ENCODE measurements at regions not wholly inside any gene's neighbourhood (a gene's known extent, or its start where the extent isn't known, plus 50 kb on each side); places are given as distances from the start of the nearest gene placed in this dataset.
"Not testable (repeated sequence)": the region's sequence is repeated elsewhere in the genome, so short reads cannot be mapped to it uniquely, and the experiment has no call there.

GRCh38 chr19:28386470-28386869 is 826.5 kb downstream of the UQCRFS1 start:
- Mint-ChIP-seq H3K9me3 (peaks cover 5% of the 10 kb centered on the region), H3K27ac (no peak overlapping the region), H3K27me3 (no peaks in the 10 kb centered on the region), H3K4me1 (ENCODE audit: low read depth in 2 of 2) (peaks cover 16 to 17% of the 10 kb centered on the region in 2 donors), H3K4me3 (peak overlapping the region; percentile 0), H3K36me3 (no peaks in the 10 kb centered on the region)
- DNase-seq (ENCODE audit: low spot score) (no peak), ATAC-seq (peak in 1 of 2 donors; percentile 40)

GRCh38 chr19:28386066-28386465 is 826.9 kb downstream of the UQCRFS1 start:
- ATAC-seq, result no peak
- H3K4me3 Mint-ChIP-seq, result peak overlapping the region; percentile 0

GRCh38 chr19:28377077-28377476 is 835.9 kb downstream of the UQCRFS1 start:
- ATAC-seq (no peak), DNase-seq (ENCODE audit: low spot score) (no peak)
- H3K27me3 Mint-ChIP-seq, result peaks cover 2 to 7% of the 10 kb centered on the region in 2 donors
- H3K27ac Mint-ChIP-seq, result no peak overlapping the region
- H3K9me3 Mint-ChIP-seq, result no peaks in the 10 kb centered on the region
- H3K4me3 Mint-ChIP-seq, result no peak overlapping the region
- H3K36me3 Mint-ChIP-seq, result peaks cover under 1% of the 10 kb centered on the region
- H3K4me1 Mint-ChIP-seq (ENCODE audit: low read depth in 2 of 2), result no peaks in the 10 kb centered on the region

More at GRCh38 chr19:28386066-28386465, 826.9 kb downstream of the UQCRFS1 start:
- Mint-ChIP-seq H3K36me3 (no peaks in the 10 kb centered on the region), H3K27me3 (no peaks in the 10 kb centered on the region), H3K9me3 (peaks cover 5% of the 10 kb centered on the region), H3K4me1 (ENCODE audit: low read depth in 2 of 2) (peaks cover 16 to 17% of the 10 kb centered on the region in 2 donors), H3K27ac (no peak overlapping the region)
- no peak for DNase-seq (ENCODE audit: low spot score)

- H3K4me3 Mint-ChIP-seq, result no peak overlapping the region
- peaks cover 2 to 7% of the 10 kb centered on the region in 2 donors for H3K27me3 Mint-ChIP-seq
- H3K9me3 Mint-ChIP-seq, result no peaks in the 10 kb centered on the region
- H3K27ac Mint-ChIP-seq, result no peak overlapping the region
- no peak for ATAC-seq
- H3K36me3 Mint-ChIP-seq, result peaks cover 5% of the 10 kb centered on the region
- no peaks in the 10 kb centered on the region for H3K4me1 Mint-ChIP-seq (ENCODE audit: low read depth in 2 of 2)
- no peak for DNase-seq (ENCODE audit: low spot score)
These were observed 838.0 kb downstream of the UQCRFS1 start for GRCh38 chr19:28374971-28375370.

GRCh38 chr19:28372576-28373247 is 840.2 kb downstream of the UQCRFS1 start:
- H3K4me3 Mint-ChIP-seq, result no peak overlapping the region
- no peak for ATAC-seq

GRCh38 chr19:28367146-28367545 is 845.8 kb downstream of the UQCRFS1 start:
- Mint-ChIP-seq H3K27ac (no peak overlapping the region), H3K4me1 (ENCODE audit: low read depth in 2 of 2) (no peaks in the 10 kb centered on the region), H3K27me3 (peaks cover 0 to 3% of the 10 kb centered on the region in 2 donors), H3K36me3 (peaks cover 5% of the 10 kb centered on the region), H3K4me3 (no peak overlapping the region), H3K9me3 (no peaks in the 10 kb centered on the region)
- ATAC-seq (no peak), DNase-seq (ENCODE audit: low spot score) (no peak)

More at GRCh38 chr19:28372576-28373247, 840.2 kb downstream of the UQCRFS1 start:
- no peaks in the 10 kb centered on the region for H3K4me1 Mint-ChIP-seq (ENCODE audit: low read depth in 2 of 2)
- H3K36me3 Mint-ChIP-seq, result peaks cover 5% of the 10 kb centered on the region
- no peak overlapping the region for H3K27ac Mint-ChIP-seq
- no peak for DNase-seq (ENCODE audit: low spot score)
- no peaks in the 10 kb centered on the region for H3K9me3 Mint-ChIP-seq
- peaks cover 3 to 7% of the 10 kb centered on the region in 2 donors for H3K27me3 Mint-ChIP-seq

GRCh38 chr19:28363254-28363653 is 849.7 kb downstream of the UQCRFS1 start:
- no peak overlapping the region for H3K4me3 Mint-ChIP-seq
- ATAC-seq, result no peak
- no peaks in the 10 kb centered on the region for H3K9me3 Mint-ChIP-seq
- H3K27ac Mint-ChIP-seq, result no peak overlapping the region
- no peaks in the 10 kb centered on the region for H3K4me1 Mint-ChIP-seq (ENCODE audit: low read depth in 2 of 2)
- DNase-seq (ENCODE audit: low spot score), result no peak
- no peaks in the 10 kb centered on the region for H3K36me3 Mint-ChIP-seq
- H3K27me3 Mint-ChIP-seq, result no peaks in the 10 kb centered on the region

- Mint-ChIP-seq H3K36me3 (no peaks in the 10 kb centered on the region), H3K4me1 (ENCODE audit: low read depth in 2 of 2) (no peaks in the 10 kb centered on the region), H3K27ac (no peak overlapping the region), H3K27me3 (no peaks in the 10 kb centered on the region), H3K4me3 (no peak overlapping the region), H3K9me3 (no peaks in the 10 kb centered on the region)
- DNase-seq (ENCODE audit: low spot score), result no peak
- ATAC-seq, result no peak
These were observed 853.2 kb downstream of the UQCRFS1 start for GRCh38 chr19:28359431-28360414.

GRCh38 chr19:28358633-28359032 is 854.3 kb downstream of the UQCRFS1 start:
- peaks cover 0 to 2% of the 10 kb centered on the region in 2 donors for H3K27me3 Mint-ChIP-seq
- H3K4me1 Mint-ChIP-seq (ENCODE audit: low read depth in 2 of 2), result no peaks in the 10 kb centered on the region
- H3K9me3 Mint-ChIP-seq, result no peaks in the 10 kb centered on the region
- ATAC-seq (no peak), DNase-seq (ENCODE audit: low spot score) (no peak)
- no peaks in the 10 kb centered on the region for H3K36me3 Mint-ChIP-seq
- no peak overlapping the region for H3K27ac Mint-ChIP-seq
- H3K4me3 Mint-ChIP-seq, result no peak overlapping the region

GRCh38 chr19:28351761-28352160 is 861.2 kb downstream of the UQCRFS1 start:
- DNase-seq (ENCODE audit: low spot score) (no peak), ATAC-seq (no peak)
- Mint-ChIP-seq H3K9me3 (no peaks in the 10 kb centered on the region), H3K27me3 (peaks cover 0 to 2% of the 10 kb centered on the region in 2 donors), H3K4me3 (no peak overlapping the region), H3K36me3 (peaks cover 6% of the 10 kb centered on the region), H3K27ac (no peak overlapping the region), H3K4me1 (ENCODE audit: low read depth in 2 of 2) (no peaks in the 10 kb centered on the region)

GRCh38 chr19:28351321-28351720 is 861.6 kb downstream of the UQCRFS1 start:
- H3K36me3 Mint-ChIP-seq; H3K4me1 Mint-ChIP-seq (ENCODE audit: low read depth in 2 of 2); ATAC-seq; H3K27ac Mint-ChIP-seq; H3K9me3 Mint-ChIP-seq; H3K27me3 Mint-ChIP-seq; H3K4me3 Mint-ChIP-seq; DNase-seq (ENCODE audit: low spot score): not testable (repeated sequence)

GRCh38 chr19:28350673-28351072 is 862.3 kb downstream of the UQCRFS1 start:
- H3K36me3 Mint-ChIP-seq, result peaks cover 6% of the 10 kb centered on the region
- DNase-seq (ENCODE audit: low spot score), result no peak
- H3K27ac Mint-ChIP-seq, result no peak overlapping the region
- H3K9me3 Mint-ChIP-seq, result no peaks in the 10 kb centered on the region
- no peaks in the 10 kb centered on the region for H3K4me1 Mint-ChIP-seq (ENCODE audit: low read depth in 2 of 2)
- no peak overlapping the region for H3K4me3 Mint-ChIP-seq
- no peak for ATAC-seq
- H3K27me3 Mint-ChIP-seq, result peaks cover 2 to 7% of the 10 kb centered on the region in 2 donors

- no peaks in the 10 kb centered on the region for H3K4me1 Mint-ChIP-seq (ENCODE audit: low read depth in 2 of 2)
- H3K4me3 Mint-ChIP-seq, result no peak overlapping the region
- no peak overlapping the region for H3K27ac Mint-ChIP-seq
- peaks cover 6% of the 10 kb centered on the region for H3K36me3 Mint-ChIP-seq
- H3K27me3 Mint-ChIP-seq, result peaks cover 2 to 7% of the 10 kb centered on the region in 2 donors
- ATAC-seq (no peak), DNase-seq (ENCODE audit: low spot score) (no peak)
- H3K9me3 Mint-ChIP-seq, result no peaks in the 10 kb centered on the region
These were observed 862.9 kb downstream of the UQCRFS1 start for GRCh38 chr19:28350037-28350436.

GRCh38 chr19:28349604-28350003 is 863.3 kb downstream of the UQCRFS1 start:
- Mint-ChIP-seq H3K4me3 (no peak overlapping the region), H3K4me1 (ENCODE audit: low read depth in 2 of 2) (no peaks in the 10 kb centered on the region), H3K9me3 (no peaks in the 10 kb centered on the region), H3K27ac (no peak overlapping the region), H3K36me3 (peaks cover 6% of the 10 kb centered on the region), H3K27me3 (peaks cover 2 to 7% of the 10 kb centered on the region in 2 donors)
- DNase-seq (ENCODE audit: low spot score), result no peak
- ATAC-seq, result no peak
